HepG2 (cell line): ENCODE measurements at regions not wholly inside any gene's neighbourhood (a gene's known extent, or its start where the extent isn't known, plus 50 kb on each side); places are given as distances from the start of the nearest gene placed in this dataset.

ENCODE experiments used
- BORCS8-MEF2B ChIP-seq: sonication (generic); formaldehyde crosslinking; IDR thresholded peaks from 2 replicates; pipeline ENCODE4 v1.8.0; 2022; ENCODE audit warnings: mild to moderate bottlenecking, missing genetic modification reagents
- HNF4A ChIP-seq: sonication (generic); formaldehyde crosslinking; IDR thresholded peaks from 2 replicates; pipeline ENCODE4 v1.4.0; 2020; ENCODE audit warnings: missing genetic modification reagents
- NKX3-1 ChIP-seq: sonication (generic); formaldehyde crosslinking; IDR thresholded peaks from 2 replicates; pipeline ENCODE4 v1.5.0; 2020; ENCODE audit warnings: missing genetic modification reagents
- RXRA ChIP-seq: sonication (generic); formaldehyde crosslinking; IDR thresholded peaks from 2 replicates; pipeline ENCODE4 v1.5.1; 2020; ENCODE audit warnings: missing genetic modification reagents
- RXRB ChIP-seq: IDR thresholded peaks from 2 replicates; pipeline ENCODE4 v1.6.1; 2016; ENCODE audit warnings: borderline replicate concordance, missing genetic modification reagents, missing compliant biosample characterization
- SIN3B ChIP-seq: fragments of 150-350 bp; IDR thresholded peaks from 2 replicates; pipeline ENCODE4 v1.6.1; 2014; ENCODE audit warnings: low read length
- SNAPC2 ChIP-seq: sonication (generic); formaldehyde crosslinking; IDR thresholded peaks from 2 replicates; pipeline ENCODE4 v1.8.1; 2022; ENCODE audit warnings: mild to moderate bottlenecking, missing genetic modification reagents
- ZNF614 ChIP-seq: IDR thresholded peaks from 2 replicates; pipeline ENCODE4 v1.6.1; 2018; ENCODE audit warnings: missing biosample characterization, missing genetic modification reagents, inconsistent platforms, borderline replicate concordance
- TF ChIP-seq, protein P1 (sequence below): sonication (generic); formaldehyde crosslinking; IDR thresholded peaks from 2 replicates; pipeline ENCODE4 v1.4.0; 2020; ENCODE audit warnings: missing genetic modification reagents
- TF ChIP-seq, protein P2 (sequence below): IDR thresholded peaks from 2 replicates; pipeline ENCODE4 v1.6.1; 2016; ENCODE audit warnings: missing compliant biosample characterization, missing genetic modification reagents, borderline replicate concordance
- TF ChIP-seq, protein P3 (sequence below): sonication (generic); formaldehyde crosslinking; IDR thresholded peaks from one replicate; pipeline ENCODE4 v1.5.1; 2020; ENCODE audit warnings: mild to moderate bottlenecking, missing genetic modification reagents; ENCODE audit errors: not compliant biosample characterization
- TF ChIP-seq, protein P4 (sequence below): sonication (generic); formaldehyde crosslinking; conservative IDR thresholded peaks from 2 replicates; pipeline ENCODE4 v1.8.0; 2022; ENCODE audit warnings: mild to moderate bottlenecking, moderate library complexity, missing genetic modification reagents

DNA sequence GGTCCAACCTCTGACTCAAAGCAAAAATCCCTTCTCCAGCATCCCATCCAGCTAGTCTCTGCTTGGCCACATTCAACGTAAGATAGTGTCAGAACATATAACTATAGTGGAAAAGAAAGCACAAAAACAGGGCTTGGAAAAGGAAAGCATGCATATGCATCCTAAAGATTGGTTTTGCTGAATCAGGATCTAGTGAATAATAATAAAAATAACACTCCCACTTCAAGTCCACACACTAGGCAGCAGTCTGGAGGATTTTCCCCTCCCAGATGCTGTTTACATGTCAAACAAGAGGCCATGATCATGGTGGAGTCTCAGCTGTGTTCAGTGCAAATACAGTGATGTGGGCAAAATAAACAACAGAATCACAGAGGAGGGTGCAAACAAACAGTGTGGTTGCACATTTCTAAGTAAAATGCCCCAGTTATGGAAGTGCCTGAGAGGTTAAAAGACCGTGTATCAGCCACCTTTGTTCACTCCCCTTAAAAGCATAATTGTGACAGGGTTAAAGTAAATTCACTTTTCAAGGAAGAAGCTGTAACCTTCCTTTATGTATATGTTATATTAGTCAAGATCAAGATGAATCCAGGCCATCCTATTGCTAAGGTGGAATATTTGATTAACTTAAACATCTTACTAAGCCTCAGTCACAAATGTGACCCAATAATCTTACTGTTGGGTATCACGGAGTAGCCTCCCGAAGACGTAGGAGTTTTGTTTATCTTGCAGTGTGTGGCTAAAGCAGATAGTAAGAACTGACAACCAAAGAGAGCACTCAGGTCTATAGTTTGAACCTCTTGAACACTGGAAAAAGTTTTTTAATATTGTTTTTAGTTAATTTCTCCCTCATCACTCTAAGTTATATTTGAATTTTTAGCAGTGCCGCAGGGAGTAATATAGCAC lies 424.5 kb downstream of the SOX2 start (continued):
- TF ChIP-seq BORCS8-MEF2B (CRISPR knock-in tag) (no peak), SNAPC2 (CRISPR knock-in tag) (no peak), RXRA (no peak), NKX3-1 (no peak), ZNF614 (CRISPR knock-in tag) (0 out of 2 replicates have a peak, but pooled peaks have one; percentile 27), HNF4A (CRISPR knock-in tag) (peak; percentile 18; the same call in 1 of the 2 replicates), SIN3B (no peak), RXRB (peak; percentile 50; the same call in 1 of the 2 replicates)
- TF ChIP-seq, protein P1, sequence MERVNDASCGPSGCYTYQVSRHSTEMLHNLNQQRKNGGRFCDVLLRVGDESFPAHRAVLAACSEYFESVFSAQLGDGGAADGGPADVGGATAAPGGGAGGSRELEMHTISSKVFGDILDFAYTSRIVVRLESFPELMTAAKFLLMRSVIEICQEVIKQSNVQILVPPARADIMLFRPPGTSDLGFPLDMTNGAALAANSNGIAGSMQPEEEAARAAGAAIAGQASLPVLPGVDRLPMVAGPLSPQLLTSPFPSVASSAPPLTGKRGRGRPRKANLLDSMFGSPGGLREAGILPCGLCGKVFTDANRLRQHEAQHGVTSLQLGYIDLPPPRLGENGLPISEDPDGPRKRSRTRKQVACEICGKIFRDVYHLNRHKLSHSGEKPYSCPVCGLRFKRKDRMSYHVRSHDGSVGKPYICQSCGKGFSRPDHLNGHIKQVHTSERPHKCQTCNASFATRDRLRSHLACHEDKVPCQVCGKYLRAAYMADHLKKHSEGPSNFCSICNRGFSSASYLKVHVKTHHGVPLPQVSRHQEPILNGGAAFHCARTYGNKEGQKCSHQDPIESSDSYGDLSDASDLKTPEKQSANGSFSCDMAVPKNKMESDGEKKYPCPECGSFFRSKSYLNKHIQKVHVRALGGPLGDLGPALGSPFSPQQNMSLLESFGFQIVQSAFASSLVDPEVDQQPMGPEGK (CRISPR knock-in tag): peak; percentile 48; the same call in 1 of the 2 replicates
- TF ChIP-seq, protein P2, sequence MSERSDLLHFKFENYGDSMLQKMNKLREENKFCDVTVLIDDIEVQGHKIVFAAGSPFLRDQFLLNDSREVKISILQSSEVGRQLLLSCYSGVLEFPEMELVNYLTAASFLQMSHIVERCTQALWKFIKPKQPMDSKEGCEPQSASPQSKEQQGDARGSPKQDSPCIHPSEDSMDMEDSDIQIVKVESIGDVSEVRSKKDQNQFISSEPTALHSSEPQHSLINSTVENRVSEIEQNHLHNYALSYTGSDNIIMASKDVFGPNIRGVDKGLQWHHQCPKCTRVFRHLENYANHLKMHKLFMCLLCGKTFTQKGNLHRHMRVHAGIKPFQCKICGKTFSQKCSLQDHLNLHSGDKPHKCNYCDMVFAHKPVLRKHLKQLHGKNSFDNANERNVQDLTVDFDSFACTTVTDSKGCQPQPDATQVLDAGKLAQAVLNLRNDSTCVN (CRISPR knock-in tag): no peak
- TF ChIP-seq, protein P3, sequence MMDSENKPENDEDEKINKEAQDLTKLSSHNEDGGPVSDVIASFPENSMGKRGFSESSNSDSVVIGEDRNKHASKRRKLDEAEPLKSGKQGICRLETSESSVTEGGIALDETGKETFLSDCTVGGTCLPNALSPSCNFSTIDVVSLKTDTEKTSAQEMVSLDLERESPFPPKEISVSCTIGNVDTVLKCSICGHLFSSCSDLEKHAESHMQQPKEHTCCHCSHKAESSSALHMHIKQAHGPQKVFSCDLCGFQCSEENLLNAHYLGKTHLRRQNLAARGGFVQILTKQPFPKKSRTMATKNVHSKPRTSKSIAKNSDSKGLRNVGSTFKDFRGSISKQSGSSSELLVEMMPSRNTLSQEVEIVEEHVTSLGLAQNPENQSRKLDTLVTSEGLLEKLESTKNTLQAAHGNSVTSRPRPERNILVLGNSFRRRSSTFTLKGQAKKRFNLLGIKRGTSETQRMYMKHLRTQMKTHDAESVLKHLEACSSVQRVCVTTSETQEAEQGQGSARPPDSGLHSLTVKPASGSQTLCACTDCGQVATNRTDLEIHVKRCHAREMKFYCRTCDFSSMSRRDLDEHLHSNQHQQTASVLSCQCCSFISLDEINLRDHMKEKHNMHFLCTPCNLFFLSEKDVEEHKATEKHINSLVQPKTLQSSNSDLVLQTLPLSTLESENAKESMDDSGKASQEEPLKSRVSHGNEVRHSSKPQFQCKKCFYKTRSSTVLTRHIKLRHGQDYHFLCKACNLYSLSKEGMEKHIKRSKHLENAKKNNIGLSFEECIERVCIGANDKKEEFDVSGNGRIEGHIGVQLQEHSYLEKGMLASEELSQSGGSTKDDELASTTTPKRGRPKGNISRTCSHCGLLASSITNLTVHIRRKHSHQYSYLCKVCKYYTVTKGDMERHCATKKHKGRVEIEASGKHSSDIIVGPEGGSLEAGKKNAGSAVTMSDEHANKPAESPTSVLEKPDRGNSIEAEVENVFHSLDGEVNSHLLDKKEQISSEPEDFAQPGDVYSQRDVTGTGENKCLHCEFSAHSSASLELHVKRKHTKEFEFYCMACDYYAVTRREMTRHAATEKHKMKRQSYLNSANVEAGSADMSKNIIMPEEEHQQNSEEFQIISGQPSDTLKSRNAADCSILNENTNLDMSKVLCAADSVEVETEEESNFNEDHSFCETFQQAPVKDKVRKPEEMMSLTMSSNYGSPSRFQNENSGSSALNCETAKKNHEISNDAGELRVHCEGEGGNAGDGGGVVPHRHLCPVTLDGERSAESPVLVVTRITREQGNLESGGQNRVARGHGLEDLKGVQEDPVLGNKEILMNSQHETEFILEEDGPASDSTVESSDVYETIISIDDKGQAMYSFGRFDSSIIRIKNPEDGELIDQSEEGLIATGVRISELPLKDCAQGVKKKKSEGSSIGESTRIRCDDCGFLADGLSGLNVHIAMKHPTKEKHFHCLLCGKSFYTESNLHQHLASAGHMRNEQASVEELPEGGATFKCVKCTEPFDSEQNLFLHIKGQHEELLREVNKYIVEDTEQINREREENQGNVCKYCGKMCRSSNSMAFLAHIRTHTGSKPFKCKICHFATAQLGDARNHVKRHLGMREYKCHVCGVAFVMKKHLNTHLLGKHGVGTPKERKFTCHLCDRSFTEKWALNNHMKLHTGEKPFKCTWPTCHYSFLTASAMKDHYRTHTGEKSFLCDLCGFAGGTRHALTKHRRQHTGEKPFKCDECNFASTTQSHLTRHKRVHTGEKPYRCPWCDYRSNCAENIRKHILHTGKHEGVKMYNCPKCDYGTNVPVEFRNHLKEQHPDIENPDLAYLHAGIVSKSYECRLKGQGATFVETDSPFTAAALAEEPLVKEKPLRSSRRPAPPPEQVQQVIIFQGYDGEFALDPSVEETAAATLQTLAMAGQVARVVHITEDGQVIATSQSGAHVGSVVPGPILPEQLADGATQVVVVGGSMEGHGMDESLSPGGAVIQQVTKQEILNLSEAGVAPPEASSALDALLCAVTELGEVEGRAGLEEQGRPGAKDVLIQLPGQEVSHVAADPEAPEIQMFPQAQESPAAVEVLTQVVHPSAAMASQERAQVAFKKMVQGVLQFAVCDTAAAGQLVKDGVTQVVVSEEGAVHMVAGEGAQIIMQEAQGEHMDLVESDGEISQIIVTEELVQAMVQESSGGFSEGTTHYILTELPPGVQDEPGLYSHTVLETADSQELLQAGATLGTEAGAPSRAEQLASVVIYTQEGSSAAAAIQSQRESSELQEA (CRISPR knock-in tag): no peak
- TF ChIP-seq, protein P4, sequence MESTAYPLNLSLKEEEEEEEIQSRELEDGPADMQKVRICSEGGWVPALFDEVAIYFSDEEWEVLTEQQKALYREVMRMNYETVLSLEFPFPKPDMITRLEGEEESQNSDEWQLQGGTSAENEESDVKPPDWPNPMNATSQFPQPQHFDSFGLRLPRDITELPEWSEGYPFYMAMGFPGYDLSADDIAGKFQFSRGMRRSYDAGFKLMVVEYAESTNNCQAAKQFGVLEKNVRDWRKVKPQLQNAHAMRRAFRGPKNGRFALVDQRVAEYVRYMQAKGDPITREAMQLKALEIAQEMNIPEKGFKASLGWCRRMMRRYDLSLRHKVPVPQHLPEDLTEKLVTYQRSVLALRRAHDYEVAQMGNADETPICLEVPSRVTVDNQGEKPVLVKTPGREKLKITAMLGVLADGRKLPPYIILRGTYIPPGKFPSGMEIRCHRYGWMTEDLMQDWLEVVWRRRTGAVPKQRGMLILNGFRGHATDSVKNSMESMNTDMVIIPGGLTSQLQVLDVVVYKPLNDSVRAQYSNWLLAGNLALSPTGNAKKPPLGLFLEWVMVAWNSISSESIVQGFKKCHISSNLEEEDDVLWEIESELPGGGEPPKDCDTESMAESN (CRISPR knock-in tag): no peak
